NCI-H1417 (cell line): ENCODE measurements at regions not wholly inside any gene's neighbourhood (a gene's known extent, or its start where the extent isn't known, plus 50 kb on each side); places are given as distances from the start of the nearest gene placed in this dataset.
"Not testable (repeated sequence)": the region's sequence is repeated elsewhere in the genome, so short reads cannot be mapped to it uniquely, and the experiment has no call there.

Source experiments
- DNase-seq, 3 experiments: peaks; one replicate each; lab custom pipeline; 2025; lab: John Stamatoyannopoulos, UW

DNA sequence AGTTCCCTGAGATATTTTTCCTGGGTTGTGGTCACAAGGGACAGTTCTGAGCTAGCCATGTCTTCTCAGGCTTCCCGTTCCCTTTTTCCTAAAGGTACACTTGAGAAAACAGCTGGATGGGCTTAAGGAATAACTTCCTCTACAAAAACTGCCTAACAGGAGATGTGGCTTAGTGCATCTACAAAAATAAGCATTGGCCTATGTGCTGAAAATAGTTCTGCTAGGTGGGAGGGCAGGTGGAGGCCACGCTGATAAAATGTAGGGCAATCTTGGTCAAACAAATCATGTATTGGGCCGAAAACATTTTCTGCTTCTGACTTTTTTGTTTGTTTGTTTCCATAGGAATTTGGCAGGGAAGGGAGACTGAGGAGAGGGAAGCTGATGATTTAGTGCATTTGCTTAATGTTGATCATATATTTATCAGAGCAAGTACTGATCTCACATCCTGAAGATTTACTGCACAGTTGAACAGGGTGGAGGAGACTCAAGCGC lies 409.4 kb upstream of the FZD8 start:
- DNase-seq = no peak

DNA sequence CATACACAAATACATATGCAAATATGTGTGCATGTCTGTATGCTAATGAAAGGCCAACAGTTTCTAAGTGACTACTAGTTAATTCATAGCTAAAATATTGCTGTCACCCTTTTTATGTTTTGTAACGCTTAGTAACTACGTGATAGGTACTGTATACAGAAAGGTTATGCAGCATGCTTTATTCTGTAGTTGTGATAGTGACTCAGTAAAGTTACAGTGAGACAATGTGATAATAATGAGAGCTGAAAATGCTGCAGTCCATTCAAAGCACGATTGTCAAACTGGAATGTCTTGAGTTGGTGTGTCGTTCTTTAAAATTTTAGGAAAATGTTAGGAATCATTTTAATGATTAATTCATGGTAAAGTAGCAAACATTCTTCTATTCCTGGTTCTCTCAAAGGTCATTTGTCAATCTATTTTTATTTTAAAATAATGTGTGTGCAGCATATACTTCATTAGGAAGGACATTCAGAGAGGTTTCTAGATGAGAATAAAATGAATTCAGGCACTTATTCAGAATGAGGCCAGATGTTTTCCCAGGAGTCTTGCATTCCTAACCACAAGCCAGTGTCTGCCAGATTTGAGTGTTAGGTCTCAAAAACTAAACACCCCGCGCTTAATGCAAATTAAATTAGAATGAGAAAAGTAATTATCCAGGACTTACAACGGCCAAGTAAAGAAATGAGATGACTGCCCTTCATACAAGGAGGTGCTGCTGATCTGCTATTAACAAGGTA lies 408.8 kb upstream of the FZD8 start:
- no peak for DNase-seq

DNA sequence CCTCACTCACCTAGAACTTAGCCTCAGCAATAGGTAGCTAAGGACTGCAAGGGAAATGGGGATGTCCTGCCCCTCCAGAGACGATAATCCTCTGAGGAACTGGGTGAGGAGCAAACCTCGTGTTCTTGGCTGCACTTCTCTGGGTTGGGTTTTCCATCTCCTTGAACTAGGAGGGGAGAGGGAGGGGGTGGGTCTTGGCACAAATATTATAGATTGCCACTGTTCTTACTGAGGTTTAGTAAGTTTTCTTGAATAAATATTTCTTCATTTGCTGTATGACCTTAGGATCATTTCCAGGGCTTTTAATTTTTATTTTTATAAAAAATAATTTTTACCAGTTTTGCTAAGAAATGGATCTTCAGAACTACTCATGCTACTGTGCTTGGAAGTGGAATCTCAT lies 406.7 kb upstream of the FZD8 start:
- DNase-seq = no peak

DNA sequence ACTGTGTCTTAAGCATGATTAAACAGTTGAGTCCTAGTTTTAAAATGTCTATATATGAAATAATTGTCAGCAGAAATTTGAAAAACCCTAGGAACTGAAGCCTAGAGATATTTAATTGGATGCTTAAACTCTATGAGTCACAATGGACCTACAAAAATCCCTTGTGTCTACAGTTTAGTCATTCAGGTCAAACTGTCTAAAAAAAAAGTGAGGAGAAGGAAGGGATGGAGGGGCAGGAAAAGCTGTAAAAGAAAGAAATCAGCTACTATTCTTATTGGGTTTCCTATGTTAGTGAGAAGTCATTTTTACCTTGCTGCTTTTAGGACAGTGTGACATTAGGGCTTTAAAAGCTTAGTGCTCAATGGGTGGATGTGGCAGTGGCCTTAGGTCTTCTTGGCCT lies 406.1 kb upstream of the FZD8 start:
- no peak for DNase-seq

DNA sequence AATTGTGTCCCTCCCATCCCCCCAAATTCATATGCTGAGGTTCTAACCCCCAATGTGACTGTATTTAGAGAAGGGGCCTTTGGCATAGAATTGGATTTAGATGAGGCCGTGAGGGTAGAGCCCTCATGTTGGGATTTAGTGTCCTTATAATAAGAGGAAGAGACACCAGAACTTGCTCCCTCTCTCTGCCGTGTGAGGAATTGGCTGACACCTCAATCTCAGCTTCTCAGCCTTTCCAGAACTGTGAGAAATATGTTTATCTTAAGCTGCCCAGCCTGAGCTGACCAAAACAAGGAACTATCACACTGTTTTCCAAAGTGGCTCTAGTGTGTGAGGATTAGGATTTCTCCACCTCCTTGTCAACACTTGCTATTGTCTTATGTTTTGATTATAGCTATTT lies 400.0 kb upstream of the FZD8 start:
- DNase-seq = no peak

DNA sequence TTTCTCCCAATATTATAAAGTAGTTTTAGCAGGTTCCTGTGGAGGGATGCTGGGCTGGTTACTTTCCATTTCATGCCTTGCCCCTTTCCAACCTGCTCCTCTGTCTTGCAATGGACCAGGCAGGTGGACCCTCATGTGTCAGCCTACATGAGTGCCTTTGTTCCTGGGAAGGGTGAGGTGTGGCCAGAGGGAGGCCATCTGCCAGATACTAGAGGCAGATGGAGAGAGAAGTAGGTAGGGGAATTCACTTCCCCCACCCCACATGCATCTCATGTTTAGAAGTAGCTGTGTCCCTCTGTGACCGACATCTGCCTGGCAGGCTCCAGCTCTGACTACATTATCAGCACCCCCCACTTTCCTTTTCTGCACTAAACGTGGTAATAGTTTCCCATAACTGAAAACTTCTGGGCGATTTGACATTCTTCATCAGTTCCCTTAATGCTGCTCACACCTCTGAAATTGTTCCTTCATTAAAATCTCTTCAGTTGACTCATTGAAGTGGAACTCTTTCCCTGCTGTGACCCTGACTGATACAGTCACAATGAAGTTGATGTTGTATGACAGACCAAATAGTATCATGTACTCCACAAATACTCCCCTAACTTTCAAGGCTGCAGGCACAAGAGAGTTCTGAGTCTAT lies 396.3 kb upstream of the FZD8 start:
- no peak for DNase-seq

DNA sequence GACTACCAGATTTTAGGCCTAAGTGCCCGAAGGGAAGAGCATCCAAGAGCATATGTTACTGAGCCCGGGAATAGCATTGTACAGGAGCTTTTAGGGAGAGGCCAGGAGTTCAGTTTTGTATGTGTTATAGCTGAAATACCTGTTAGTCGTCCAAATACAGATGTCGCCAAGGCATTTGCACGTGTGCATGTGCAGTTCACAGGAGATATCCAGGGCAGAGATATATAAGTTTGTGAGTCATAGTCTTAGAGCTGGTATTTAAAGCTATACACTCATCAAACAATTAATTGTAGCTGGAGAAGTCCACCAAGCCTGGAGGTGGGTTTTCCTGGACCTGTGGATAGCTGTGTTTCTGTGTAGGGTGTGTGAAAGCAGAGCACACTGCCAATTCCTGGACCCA lies 394.0 kb upstream of the FZD8 start:
- no peak for DNase-seq

DNA sequence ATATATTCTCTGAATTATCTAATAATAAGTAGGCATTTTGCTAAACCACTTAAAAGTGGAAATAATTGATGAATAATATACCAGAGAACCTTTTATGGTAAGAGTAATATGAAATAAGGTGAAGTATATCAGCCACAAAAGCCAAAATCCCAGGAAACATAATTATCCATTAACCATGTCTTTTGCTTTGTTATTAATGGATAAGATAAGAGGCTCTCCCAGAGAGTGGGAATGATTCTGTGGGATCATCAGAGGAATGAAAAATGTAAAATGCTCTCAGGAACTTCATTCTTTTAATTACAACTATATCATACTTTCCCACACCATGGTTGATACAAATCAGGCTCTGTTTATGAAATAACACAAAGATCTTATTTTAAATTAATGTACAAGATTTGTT lies 391.7 kb upstream of the FZD8 start:
- no peak for DNase-seq

DNA sequence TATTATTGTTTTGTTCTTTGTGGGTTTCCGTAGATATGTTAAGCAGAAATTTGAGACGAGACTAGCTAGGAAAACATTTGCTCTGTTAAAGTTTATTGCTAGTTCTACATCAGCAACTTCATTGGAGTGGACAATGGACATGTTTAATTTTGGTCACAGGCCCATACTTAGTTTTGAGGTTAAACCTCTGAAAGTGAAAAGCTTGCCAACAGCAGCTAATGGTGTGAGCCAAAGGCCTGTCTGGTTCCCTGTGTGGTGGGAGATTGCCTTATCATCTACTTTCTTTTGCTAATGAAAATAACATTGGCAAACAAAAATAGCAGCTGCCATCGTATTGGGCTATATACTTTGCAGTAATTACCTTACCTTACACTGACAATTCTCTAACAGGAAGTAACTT lies 388.4 kb upstream of the FZD8 start:
- DNase-seq = no peak

DNA sequence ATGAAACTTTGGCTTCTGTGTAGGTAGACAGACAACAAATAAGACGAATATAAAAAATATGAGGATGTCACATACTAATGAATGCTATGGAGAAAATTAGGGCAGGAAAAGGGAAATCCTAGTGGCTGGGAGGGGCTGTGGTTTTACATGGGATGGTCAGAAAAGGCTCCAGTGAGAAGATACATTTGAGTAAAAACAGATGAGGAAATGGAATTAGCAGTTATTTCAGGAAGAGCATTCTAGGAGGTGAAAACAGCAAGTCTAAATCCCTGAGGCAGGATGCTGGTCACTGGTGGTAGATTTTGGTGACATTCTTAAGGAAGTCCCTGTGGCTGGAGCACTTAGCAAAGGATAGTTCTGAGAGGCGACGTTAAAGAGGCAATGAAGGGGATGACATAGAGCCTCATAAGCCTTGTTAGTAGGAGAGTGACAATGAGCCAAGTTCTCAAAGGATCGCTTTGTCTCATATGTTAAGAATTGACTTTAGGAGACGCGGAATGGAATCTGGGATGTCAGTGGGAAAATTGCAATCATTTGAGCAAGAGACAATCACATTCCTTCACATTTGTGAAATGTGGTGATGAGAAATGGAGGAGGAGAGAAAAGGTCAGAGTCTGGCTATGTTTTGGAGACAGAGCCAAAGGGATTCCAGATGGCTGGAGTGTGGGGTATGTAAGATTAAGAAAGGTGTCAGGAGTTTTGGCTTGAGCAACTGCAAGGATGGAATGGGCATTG lies 384.7 kb upstream of the FZD8 start:
- DNase-seq = no peak

DNA sequence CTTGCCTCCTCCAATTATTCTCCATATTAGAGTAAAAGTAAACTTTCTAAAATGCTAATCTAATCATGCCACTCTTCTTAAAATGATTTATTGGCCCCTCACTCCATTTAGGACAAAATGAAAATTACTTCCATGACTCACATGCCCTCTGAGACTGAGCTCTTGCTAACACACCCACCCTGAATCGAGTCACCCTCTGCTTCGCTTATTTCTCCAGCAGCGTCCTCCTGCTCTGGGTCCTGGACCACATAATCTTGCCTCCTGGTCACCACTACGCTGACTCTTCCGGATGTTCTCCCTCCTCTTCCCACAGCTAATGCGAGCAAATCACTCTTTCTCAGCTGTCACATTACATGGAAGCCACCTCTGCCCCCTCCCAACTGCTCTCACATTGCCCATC lies 384.0 kb upstream of the FZD8 start:
- no peak for DNase-seq

DNA sequence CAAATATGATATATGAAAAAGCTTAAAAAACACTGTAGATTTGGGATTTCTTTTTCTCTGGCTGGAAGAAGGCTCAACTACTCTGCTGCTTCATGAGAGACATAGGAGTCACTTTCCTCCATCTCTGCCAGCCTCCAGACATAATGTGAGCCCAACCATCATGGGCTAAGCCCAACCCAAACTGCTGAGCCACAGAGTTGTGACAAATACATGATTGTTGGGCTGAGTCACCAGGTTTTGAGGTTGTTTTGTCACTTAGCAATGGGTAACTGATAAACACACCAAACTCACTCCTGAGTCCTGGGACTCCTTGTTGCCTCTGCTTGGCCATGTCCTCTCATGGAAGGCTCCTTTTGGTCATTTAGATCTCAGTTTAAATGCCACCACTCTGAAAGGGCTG lies 381.8 kb upstream of the FZD8 start:
- DNase-seq = no peak

DNA sequence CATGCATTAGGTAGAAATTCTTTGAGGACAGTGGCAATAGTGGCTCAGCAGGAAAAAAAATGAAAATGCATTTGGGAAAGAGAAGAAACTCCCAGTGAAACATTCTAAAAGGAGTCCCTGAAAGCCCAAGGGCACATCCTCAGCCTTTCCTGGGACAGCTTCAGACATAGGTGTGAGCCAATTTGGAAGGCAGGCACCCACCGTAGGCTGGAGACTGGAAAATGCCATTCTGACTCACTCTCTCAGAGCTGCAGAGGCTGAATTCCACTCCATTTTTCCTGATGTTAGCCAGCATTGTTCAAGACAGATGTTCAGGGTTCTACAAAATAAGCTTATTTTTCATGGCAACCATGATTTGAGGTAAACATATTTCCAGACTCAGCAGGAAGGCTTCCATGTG lies 379.0 kb upstream of the FZD8 start:
- DNase-seq = no peak

DNA sequence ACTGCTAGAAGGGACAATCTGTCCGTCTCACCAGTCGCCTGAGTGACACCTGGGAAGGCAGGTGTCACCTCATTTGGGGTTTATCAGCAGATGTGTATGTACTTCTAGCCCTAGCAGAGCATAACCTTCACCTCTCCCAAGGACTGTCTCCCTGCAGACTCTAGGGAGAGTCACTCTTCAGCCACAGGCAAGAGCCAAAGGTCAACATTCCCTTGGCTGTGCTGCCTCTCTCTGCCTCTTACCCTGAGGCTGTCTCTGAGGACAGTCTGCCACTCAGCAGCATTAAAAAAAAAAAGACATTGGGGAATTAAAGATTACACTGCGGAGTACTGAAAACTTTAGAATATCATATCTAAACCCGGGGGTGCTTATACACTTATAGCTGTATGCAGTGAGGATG lies 377.7 kb upstream of the FZD8 start:
- DNase-seq = no peak

DNA sequence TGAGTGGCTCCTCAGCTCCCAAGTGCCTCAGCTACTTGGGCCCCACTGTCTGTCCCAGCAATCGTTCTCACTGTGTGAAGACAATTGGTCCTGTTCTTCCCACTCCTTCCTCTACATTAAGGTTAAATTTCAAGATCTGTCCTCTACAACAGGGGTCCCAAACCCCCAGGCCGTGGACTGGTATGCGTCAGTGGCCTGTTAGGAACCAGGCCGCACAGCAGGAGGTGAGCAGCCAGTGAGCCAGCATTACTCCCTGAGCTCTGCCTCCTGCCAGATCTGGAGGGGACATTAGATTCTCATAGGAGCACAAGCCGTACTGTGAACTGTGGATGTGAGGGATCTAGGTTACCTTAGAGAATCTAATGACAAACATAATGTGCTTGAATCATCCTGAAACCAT lies 376.9 kb upstream of the FZD8 start:
- DNase-seq = no peak

DNA sequence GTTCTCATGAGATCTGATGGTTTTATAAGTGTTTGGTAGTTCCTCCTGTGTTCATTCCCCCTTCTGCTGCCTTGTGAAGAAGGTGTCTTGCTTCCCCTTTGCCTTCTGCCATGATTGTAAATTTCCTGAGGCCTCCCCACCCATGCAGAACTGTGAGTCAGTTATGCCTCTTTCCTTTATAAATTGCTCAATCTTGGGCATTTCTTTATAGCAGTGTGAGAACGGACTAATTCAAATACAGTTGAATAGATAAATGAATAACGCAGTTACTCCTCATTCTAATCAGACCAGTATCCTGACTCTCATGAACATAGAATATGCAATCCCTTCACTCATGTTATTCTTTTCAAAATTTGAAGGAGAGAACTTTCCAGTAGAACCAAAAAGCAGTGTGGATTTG lies 375.0 kb upstream of the FZD8 start:
- DNase-seq = no peak

DNA sequence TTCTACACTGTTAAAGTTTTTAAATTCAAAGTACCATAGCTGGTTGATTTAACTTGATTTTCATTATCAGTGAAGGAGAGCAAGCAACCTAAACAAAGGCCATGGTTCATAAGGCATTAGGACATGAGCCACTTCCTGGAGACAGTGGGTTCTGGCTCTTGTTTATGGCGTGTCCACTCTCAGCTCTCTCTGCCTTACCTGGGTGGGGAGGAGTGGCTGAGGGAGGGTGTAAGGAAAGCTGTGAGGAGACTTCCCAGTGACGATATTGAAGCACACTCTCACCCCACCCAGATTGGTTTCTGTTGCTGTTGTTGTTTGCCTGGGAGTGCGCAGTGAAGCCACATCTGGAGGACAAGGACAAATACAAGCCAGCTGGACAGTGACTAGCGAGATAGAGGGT lies 365.3 kb upstream of the FZD8 start:
- DNase-seq = no peak

DNA sequence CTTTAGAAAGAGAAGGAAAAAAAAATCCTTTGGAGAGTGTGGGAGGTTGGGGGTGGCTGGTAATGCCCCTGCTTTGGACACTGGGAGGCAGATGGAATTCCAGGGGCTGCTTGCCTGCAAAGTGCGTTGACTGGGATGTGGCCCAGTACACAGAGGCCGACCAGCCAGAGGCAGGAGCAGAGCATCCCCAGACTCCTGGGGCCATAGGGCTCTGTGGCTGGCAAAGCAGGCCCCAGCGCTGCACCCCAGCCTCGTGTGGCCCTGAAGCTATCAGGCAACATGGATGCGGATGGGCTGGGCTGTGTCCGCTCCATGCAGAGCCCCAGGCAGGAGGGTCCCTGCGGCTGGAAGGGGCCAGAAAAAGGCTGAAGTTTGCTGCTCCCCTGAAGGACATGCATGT lies 361.6 kb upstream of the FZD8 start:
- no peak for DNase-seq

DNA sequence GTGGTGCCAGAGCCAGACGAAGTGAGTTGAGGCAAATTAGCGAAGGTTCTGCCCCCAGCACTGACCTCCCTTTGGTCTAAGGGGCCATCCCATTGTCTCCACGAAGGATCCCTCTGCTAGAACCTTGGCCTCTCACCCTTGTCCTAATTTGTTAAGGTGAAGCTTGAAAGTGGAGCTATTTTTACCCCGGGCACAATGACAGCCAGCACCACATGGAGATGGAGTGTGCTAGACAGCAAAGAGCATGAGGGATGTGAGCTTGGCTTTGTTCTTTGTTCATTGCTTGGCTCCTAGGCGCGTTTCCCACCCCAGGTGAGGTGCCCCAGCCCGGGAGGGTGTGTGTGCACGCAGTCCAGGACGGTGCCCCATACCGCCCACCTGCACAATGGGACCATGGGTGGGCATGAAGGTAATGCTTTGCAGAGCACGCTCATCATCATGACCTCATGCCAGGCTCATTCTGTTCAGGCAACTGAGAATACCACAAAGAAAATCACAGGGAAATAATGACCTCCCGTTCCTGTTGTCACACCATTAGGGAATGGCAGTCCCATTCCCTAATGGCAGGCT lies 361.0 kb upstream of the FZD8 start:
- no peak for DNase-seq

DNA sequence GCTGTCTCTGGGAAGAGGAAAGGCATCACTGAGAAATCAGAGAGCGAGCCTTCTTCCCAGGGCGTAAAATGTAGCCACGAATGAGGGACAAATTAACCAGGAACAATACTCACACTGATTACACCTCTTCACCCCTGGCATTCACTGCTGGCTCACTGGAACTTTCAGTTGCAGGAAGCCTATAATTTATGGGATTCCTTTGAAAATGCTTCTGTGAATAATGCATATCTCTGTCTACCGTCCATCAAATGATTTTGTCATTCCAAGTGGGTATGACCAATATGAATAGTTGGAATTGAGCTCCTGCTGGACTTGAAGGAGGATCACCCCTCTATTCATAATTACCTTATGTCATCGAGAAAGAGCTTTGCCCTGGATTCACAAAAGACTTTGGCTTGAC lies 360.3 kb upstream of the FZD8 start:
- no peak for DNase-seq

DNA sequence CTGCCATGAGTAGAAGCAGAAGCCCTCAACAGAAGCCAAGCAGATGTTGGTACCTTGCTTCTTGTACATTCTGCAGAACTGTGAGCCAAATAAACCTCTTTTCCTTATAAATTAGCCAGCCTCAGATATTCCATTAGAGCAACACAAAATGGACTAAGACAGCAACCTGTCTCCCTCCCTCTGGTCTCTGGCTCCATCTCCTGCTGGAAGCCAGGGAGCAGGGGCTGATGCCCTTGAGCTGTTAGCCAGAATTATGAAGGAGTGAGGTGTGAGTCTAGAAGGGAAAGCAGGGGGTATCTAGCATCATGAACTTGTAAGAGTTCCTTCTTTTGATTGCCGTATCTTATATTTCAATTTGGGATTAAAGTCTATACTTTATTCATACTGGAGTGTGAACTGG lies 358.7 kb upstream of the FZD8 start:
- not testable (repeated sequence) for DNase-seq

DNA sequence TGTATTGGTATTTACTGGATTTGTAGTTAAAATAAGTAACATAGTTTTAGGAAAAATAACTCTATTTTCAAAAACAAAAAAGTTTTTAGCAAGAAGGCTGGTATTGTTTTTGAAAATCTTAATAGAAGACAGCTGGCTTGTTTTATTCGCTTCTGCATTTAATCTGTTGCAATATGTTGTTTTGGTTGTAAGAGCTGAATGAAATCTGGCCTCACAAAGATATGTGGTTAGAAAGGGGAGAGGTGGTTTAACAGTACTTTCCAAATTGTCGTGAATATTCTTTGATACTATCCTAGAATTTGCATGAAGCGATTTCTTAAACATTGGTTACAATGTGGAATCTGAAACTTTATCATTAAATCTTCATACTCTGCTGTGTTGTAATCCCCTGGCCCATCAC lies 355.9 kb upstream of the FZD8 start:
- no peak for DNase-seq

DNA sequence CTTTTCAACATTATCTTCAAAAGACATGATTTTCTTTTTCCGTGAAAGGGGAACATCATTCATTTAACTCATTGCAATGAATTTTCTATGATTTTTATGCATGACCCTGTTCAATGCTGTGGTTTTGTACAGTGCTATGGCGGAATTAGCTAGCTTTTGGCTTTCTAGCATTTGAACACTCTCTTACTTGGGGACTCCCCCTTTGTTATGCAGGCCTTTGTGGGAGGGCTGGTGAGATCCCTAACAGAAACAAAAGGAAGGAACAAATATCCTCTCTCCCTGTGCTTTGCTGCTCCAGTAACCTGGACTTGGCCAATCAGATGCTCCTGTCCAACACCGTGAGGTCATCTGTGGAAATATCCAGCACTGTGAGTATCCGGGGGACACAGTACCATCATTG lies 353.4 kb upstream of the FZD8 start:
- DNase-seq = no peak
